HL-60 (cell line): ENCODE measurements at regions not wholly inside any gene's neighbourhood (a gene's known extent, or its start where the extent isn't known, plus 50 kb on each side); places are given as distances from the start of the nearest gene placed in this dataset.

Source experiments
- GABPA ChIP-seq: IDR thresholded peaks from 2 replicates; pipeline ENCODE4 v1.6.1; 2012; ENCODE audit warnings: low read depth
- POLR2AphosphoS5 ChIP-seq: IDR thresholded peaks from 2 replicates; pipeline ENCODE4 v1.6.1; 2012; ENCODE audit warnings: low read depth
- TF ChIP-seq, protein P1 (sequence below): IDR thresholded peaks from one replicate; pipeline ENCODE4 v1.5.1; 2011; ENCODE audit warnings: low read length, control low read depth, inconsistent platforms; ENCODE audit not compliant: insufficient read depth

DNA sequence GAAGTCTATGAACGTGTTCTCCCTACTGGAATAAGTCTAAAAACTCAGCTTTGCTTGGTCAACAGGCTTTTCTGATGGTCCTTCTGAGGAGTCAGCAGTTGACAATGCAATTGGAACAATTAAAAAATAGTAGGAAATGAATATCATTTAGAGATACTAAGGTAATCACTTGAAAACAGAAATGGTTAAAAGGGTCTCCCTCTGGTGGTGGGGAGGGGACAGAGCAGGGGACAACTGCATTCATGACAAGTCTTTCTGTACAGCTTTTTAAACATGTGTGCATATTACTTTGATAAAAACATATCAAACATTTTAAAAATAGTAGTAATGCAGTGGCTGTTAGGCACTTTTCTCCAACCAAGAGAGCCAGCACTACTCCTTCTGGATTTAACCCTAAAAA lies 119.9 kb upstream of the FHIT start:
- TF ChIP-seq, protein P1, sequence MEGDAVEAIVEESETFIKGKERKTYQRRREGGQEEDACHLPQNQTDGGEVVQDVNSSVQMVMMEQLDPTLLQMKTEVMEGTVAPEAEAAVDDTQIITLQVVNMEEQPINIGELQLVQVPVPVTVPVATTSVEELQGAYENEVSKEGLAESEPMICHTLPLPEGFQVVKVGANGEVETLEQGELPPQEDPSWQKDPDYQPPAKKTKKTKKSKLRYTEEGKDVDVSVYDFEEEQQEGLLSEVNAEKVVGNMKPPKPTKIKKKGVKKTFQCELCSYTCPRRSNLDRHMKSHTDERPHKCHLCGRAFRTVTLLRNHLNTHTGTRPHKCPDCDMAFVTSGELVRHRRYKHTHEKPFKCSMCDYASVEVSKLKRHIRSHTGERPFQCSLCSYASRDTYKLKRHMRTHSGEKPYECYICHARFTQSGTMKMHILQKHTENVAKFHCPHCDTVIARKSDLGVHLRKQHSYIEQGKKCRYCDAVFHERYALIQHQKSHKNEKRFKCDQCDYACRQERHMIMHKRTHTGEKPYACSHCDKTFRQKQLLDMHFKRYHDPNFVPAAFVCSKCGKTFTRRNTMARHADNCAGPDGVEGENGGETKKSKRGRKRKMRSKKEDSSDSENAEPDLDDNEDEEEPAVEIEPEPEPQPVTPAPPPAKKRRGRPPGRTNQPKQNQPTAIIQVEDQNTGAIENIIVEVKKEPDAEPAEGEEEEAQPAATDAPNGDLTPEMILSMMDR, result peak; percentile 46
- TF ChIP-seq GABPA (no peak), POLR2AphosphoS5 (no peak)
